ENCODE measurements at regions not wholly inside any gene's neighbourhood (a gene's known extent, or its start where the extent isn't known, plus 50 kb on each side); places are given as distances from the start of the nearest gene placed in this dataset.
"Not testable (repeated sequence)": the region's sequence is repeated elsewhere in the genome, so short reads cannot be mapped to it uniquely, and the experiment has no call there.

GRCh38 chr3:160047876-160048275 lies 59.2 kb downstream of the IL12A start:
- no peak for DNase-seq (ENCODE audit: low read depth)

- DNase-seq (ENCODE audit: low read depth), result no peak
Measured at GRCh38 chr3:160049038-160049437, 60.4 kb downstream of the IL12A start.

GRCh38 chr3:160049565-160049964 lies 60.9 kb downstream of the IL12A start:
- no peak for DNase-seq (ENCODE audit: low read depth)

- DNase-seq (ENCODE audit: low read depth), result no peak
Measured at GRCh38 chr3:160049988-160050387, 61.4 kb downstream of the IL12A start.

- DNase-seq (ENCODE audit: low read depth), result no peak
Measured at GRCh38 chr3:160052385-160053047, 63.9 kb downstream of the IL12A start.

- no peak for DNase-seq (ENCODE audit: low read depth)
Measured at GRCh38 chr3:160053048-160053391, 64.4 kb downstream of the IL12A start.

GRCh38 chr3:160054862-160055261 lies 66.2 kb downstream of the IL12A start:
- not testable (repeated sequence) for DNase-seq (ENCODE audit: low read depth)

GRCh38 chr3:160055659-160056058 lies 67.0 kb downstream of the IL12A start:
- no peak for DNase-seq (ENCODE audit: low read depth)

GRCh38 chr3:160057331-160057730 lies 68.7 kb downstream of the IL12A start:
- DNase-seq (ENCODE audit: low read depth), result no peak

- no peak for DNase-seq (ENCODE audit: low read depth)
Measured at GRCh38 chr3:160060409-160061027, 71.9 kb downstream of the IL12A start.

GRCh38 chr3:160061525-160061924 lies 72.9 kb downstream of the IL12A start:
- no peak for DNase-seq (ENCODE audit: low read depth)

GRCh38 chr3:160065282-160065681 lies 76.6 kb downstream of the IL12A start:
- DNase-seq (ENCODE audit: low read depth), result no peak

GRCh38 chr3:160065786-160066185 lies 77.2 kb downstream of the IL12A start:
- DNase-seq (ENCODE audit: low read depth), result no peak

GRCh38 chr3:160069986-160070385 lies 81.4 kb downstream of the IL12A start:
- no peak for DNase-seq (ENCODE audit: low read depth)

GRCh38 chr3:160076519-160076918 lies 87.9 kb downstream of the IL12A start:
- no peak for DNase-seq (ENCODE audit: low read depth)

- no peak for DNase-seq (ENCODE audit: low read depth)
Measured at GRCh38 chr3:160078533-160078932, 89.9 kb downstream of the IL12A start.

- DNase-seq (ENCODE audit: low read depth), result no peak
Measured at GRCh38 chr3:160081958-160082533, 93.4 kb downstream of the IL12A start.

GRCh38 chr3:160084998-160085397 lies 96.4 kb downstream of the IL12A start:
- DNase-seq (ENCODE audit: low read depth), result no peak

- DNase-seq (ENCODE audit: low read depth), result no peak
Measured at GRCh38 chr3:160088492-160089137, 100.0 kb downstream of the IL12A start.

- DNase-seq (ENCODE audit: low read depth), result no peak
Measured at GRCh38 chr3:160090653-160091052, 102.0 kb downstream of the IL12A start.

- DNase-seq (ENCODE audit: low read depth), result no peak
Measured at GRCh38 chr3:160091441-160091840, 102.8 kb downstream of the IL12A start.

GRCh38 chr3:160092760-160093159 lies 104.1 kb downstream of the IL12A start:
- DNase-seq (ENCODE audit: low read depth), result no peak
